ENCODE measurements at regions not wholly inside any gene's neighbourhood (a gene's known extent, or its start where the extent isn't known, plus 50 kb on each side); places are given as distances from the start of the nearest gene placed in this dataset.

- Histone ChIP-seq H3K4me3 (ENCODE audit: low read depth in 1 of 2, low read length in 1 of 2) (no peak overlapping the region), H3K36me3 (no peaks in the 10 kb centered on the region), H3K9me3 (no peaks in the 10 kb centered on the region), H3K27me3 (no peaks in the 10 kb centered on the region), H3K27ac (no peak overlapping the region), H3K4me1 (ENCODE audit: control insufficient read depth in 1 of 2, insufficient read depth in 1 of 2, low read depth in 1 of 2, low read length in 1 of 2) (no peaks in the 10 kb centered on the region)
- TF ChIP-seq, protein P1, sequence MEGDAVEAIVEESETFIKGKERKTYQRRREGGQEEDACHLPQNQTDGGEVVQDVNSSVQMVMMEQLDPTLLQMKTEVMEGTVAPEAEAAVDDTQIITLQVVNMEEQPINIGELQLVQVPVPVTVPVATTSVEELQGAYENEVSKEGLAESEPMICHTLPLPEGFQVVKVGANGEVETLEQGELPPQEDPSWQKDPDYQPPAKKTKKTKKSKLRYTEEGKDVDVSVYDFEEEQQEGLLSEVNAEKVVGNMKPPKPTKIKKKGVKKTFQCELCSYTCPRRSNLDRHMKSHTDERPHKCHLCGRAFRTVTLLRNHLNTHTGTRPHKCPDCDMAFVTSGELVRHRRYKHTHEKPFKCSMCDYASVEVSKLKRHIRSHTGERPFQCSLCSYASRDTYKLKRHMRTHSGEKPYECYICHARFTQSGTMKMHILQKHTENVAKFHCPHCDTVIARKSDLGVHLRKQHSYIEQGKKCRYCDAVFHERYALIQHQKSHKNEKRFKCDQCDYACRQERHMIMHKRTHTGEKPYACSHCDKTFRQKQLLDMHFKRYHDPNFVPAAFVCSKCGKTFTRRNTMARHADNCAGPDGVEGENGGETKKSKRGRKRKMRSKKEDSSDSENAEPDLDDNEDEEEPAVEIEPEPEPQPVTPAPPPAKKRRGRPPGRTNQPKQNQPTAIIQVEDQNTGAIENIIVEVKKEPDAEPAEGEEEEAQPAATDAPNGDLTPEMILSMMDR (IDR thresholded peaks at IDR 0.05), result no peak
Observed at GRCh38 chr1:81032374-81032773, 768.4 kb upstream of the ADGRL2 start.

DNA sequence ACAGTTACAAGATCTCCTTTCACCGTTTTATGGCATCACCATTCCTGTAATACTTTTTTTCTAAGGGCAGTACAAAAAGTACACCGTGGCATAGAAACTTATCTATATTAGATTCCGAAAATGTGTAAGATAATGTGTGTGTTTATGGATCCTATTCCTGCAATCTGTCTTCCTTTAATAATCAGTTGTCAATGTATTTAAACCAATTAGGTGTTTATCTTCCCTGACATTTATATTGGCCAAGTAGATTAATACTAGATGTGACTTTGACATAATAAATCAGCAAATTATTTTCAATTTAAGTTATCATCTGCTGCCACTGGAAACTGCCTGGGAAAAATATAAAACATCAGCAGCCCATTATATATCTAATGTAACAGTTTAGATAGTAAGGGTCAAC, 770.3 kb upstream of the ADGRL2 start:
- TF ChIP-seq, protein P1 (IDR thresholded peaks at IDR 0.05), result no peak
- Histone ChIP-seq H3K36me3 (no peaks in the 10 kb centered on the region), H3K4me1 (ENCODE audit: control insufficient read depth in 1 of 2, insufficient read depth in 1 of 2, low read depth in 1 of 2, low read length in 1 of 2) (no peaks in the 10 kb centered on the region), H3K4me3 (ENCODE audit: low read depth in 1 of 2, low read length in 1 of 2) (no peak overlapping the region), H3K27me3 (no peaks in the 10 kb centered on the region), H3K27ac (no peak overlapping the region), H3K9me3 (no peaks in the 10 kb centered on the region)

DNA sequence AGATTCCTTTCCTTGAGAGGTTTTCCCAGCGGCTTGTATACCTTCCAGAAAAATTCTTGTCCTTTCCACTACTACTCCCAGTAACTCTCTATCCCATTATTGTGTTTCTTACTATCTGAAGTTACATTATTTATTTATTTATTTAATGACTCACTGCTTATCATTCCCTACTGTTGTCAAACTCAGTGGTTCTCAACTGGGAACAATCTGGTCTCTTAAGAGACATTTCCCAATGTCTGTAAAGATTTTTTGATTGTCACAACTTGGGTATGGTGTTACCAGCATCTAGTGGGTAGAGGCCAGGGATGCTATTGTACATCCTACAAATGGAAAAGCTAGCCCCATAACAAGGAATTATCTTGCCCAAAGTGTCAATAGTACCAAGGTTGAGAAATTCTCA, 771.5 kb upstream of the ADGRL2 start:
- Histone ChIP-seq H3K4me1 (ENCODE audit: control insufficient read depth in 1 of 2, insufficient read depth in 1 of 2, low read depth in 1 of 2, low read length in 1 of 2) (no peaks in the 10 kb centered on the region), H3K9me3 (no peaks in the 10 kb centered on the region), H3K27ac (no peak overlapping the region), H3K36me3 (no peaks in the 10 kb centered on the region), H3K4me3 (ENCODE audit: low read depth in 1 of 2, low read length in 1 of 2) (no peak overlapping the region), H3K27me3 (no peaks in the 10 kb centered on the region)
- TF ChIP-seq, protein P1 (IDR thresholded peaks at IDR 0.05), result no peak

DNA sequence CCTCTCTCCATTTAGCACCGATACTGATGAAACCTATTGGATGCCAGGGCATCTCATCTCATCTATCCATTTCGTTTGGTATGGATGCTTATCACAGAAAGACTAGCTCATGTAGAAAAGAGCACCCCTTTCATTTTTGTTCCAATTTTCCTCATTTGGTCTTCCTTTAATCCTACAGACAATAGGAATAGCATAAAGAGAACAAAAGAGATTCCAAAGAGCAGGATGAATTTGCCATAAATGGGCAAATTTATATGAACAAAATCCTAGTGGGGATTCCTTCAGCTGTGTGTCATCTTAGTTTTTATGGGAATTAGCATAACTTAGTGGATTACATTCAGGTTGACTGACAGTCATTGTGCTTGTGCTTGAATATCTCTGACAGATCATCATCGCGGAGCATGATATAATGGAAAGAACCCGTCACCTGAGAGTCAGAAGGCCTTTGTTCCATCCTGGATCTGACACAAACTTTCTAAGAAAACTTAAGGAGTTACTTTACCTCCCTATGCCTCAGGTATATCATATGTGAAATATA, 777.5 kb upstream of the ADGRL2 start:
- Histone ChIP-seq H3K9me3 (no peaks in the 10 kb centered on the region), H3K36me3 (no peaks in the 10 kb centered on the region), H3K27ac (no peak overlapping the region), H3K27me3 (no peaks in the 10 kb centered on the region), H3K4me1 (ENCODE audit: control insufficient read depth in 1 of 2, insufficient read depth in 1 of 2, low read depth in 1 of 2, low read length in 1 of 2) (no peaks in the 10 kb centered on the region), H3K4me3 (ENCODE audit: low read depth in 1 of 2, low read length in 1 of 2) (no peak overlapping the region)
- TF ChIP-seq, protein P1 (IDR thresholded peaks at IDR 0.05), result no peak

DNA sequence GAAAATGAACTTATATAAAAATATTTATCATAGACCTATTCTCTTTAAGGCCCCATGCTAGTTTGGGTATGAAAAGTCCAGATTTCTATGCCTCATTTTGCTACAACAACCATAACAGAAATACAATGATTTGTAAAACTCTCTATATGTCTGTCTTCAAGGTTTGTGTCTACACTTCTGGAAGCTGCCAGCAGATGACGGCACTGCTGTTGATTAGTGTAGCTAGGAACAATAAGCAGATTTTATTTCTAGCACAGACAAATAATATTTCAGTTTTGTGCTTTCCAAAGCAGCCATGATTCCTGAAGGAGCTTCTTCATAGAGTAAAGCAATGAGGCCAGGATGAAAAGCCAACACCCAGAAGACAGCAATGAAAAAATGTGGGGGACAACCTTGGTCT, 779.6 kb upstream of the ADGRL2 start:
- no peaks in the 10 kb centered on the region for H3K4me1 ChIP-seq (ENCODE audit: control insufficient read depth in 1 of 2, insufficient read depth in 1 of 2, low read depth in 1 of 2, low read length in 1 of 2)
- TF ChIP-seq, protein P1 (IDR thresholded peaks at IDR 0.05), result no peak
- H3K4me3 ChIP-seq (ENCODE audit: low read depth in 1 of 2, low read length in 1 of 2), result no peak overlapping the region
- no peak overlapping the region for H3K27ac ChIP-seq
- no peaks in the 10 kb centered on the region for H3K36me3 ChIP-seq
- no peaks in the 10 kb centered on the region for H3K9me3 ChIP-seq
- no peaks in the 10 kb centered on the region for H3K27me3 ChIP-seq

- TF ChIP-seq, protein P1 (IDR thresholded peaks at IDR 0.05), result no peak
- H3K9me3 ChIP-seq, result no peaks in the 10 kb centered on the region
Observed at GRCh38 chr1:81020506-81020905, 780.2 kb upstream of the ADGRL2 start.

More at GRCh38 chr1:81020506-81020905, 780.2 kb upstream of the ADGRL2 start:
- Histone ChIP-seq H3K27ac (no peak overlapping the region), H3K36me3 (no peaks in the 10 kb centered on the region), H3K4me1 (ENCODE audit: control insufficient read depth in 1 of 2, insufficient read depth in 1 of 2, low read depth in 1 of 2, low read length in 1 of 2) (no peaks in the 10 kb centered on the region), H3K4me3 (ENCODE audit: low read depth in 1 of 2, low read length in 1 of 2) (no peak overlapping the region), H3K27me3 (no peaks in the 10 kb centered on the region)

All from neutrophil (primary cell).